ENCODE measurements at regions not wholly inside any gene's neighbourhood (a gene's known extent, or its start where the extent isn't known, plus 50 kb on each side); places are given as distances from the start of the nearest gene placed in this dataset.

DNA sequence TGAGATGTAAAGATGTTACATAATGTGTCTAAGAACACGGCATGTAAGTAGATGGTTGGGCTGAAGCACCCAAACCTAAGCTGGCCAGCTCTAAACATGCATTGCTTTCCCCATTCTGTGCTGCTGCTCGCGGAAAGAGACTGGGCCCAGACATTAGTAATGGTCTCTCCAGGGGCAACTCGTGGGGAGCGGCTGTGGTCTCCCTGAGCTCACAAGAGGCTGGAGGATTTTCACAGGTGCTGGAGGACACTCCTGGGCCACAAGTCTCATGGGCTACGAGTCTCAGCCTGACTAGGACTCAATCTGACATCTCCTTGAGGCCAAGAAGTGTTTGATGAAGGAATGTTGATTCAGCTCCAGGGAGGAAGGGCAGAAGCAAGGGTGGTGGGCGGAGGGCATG, 92.7 kb upstream of the PTCH1 start:
- no peak for TF ChIP-seq POLR2A (IDR thresholded peaks at IDR 0.05)
- TF ChIP-seq, protein P1, sequence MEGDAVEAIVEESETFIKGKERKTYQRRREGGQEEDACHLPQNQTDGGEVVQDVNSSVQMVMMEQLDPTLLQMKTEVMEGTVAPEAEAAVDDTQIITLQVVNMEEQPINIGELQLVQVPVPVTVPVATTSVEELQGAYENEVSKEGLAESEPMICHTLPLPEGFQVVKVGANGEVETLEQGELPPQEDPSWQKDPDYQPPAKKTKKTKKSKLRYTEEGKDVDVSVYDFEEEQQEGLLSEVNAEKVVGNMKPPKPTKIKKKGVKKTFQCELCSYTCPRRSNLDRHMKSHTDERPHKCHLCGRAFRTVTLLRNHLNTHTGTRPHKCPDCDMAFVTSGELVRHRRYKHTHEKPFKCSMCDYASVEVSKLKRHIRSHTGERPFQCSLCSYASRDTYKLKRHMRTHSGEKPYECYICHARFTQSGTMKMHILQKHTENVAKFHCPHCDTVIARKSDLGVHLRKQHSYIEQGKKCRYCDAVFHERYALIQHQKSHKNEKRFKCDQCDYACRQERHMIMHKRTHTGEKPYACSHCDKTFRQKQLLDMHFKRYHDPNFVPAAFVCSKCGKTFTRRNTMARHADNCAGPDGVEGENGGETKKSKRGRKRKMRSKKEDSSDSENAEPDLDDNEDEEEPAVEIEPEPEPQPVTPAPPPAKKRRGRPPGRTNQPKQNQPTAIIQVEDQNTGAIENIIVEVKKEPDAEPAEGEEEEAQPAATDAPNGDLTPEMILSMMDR (IDR thresholded peaks at IDR 0.05) = no peak

Data from right lobe of liver (tissue), 4 donors.